ENCODE measurements at regions not wholly inside any gene's neighbourhood (a gene's known extent, or its start where the extent isn't known, plus 50 kb on each side); places are given as distances from the start of the nearest gene placed in this dataset.

DNA sequence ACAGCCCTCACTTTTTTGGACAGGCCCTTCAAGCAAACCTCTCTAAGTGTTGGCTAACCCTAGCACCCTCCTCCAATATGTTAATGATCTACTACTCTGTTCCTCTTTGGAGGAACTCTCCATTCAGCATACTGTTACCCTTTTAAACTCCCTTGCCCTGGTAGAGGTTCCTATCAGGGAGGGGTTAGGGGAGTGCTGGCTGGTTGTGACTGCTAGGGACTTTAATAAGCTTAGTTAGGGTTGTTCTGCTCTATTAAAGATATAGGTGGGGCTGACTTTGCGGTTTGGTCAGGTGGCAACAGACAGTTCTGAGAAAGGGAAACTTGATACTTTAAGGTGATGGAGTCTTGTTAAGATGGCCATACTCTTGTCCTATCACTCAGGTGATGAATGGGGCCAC, 301.5 kb upstream of the FBXO33 start:
- DNase-seq, result no peak
- 89 to 100% (median 94%) methylated on average over 1 of the region's 1 CpG for WGBS, 5 donors
- no peaks in the 10 kb centered on the region for H3K4me1 ChIP-seq
- intact Hi-C loops (cut with DNase I; ENCODE audit: low total_unique reads), result no loop called here
- no peak overlapping the region for H3K4me3 ChIP-seq
- TF ChIP-seq, protein P1, sequence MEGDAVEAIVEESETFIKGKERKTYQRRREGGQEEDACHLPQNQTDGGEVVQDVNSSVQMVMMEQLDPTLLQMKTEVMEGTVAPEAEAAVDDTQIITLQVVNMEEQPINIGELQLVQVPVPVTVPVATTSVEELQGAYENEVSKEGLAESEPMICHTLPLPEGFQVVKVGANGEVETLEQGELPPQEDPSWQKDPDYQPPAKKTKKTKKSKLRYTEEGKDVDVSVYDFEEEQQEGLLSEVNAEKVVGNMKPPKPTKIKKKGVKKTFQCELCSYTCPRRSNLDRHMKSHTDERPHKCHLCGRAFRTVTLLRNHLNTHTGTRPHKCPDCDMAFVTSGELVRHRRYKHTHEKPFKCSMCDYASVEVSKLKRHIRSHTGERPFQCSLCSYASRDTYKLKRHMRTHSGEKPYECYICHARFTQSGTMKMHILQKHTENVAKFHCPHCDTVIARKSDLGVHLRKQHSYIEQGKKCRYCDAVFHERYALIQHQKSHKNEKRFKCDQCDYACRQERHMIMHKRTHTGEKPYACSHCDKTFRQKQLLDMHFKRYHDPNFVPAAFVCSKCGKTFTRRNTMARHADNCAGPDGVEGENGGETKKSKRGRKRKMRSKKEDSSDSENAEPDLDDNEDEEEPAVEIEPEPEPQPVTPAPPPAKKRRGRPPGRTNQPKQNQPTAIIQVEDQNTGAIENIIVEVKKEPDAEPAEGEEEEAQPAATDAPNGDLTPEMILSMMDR (IDR thresholded peaks at IDR 0.05 in 8 of 11, conservative IDR thresholded peaks at IDR 0.05 in 3 of 11), result no peak
- TF ChIP-seq POLR2AphosphoS5 (IDR thresholded peaks at IDR 0.05), result no peak
- TF ChIP-seq POLR2A (IDR thresholded peaks at IDR 0.05), result no peak
- no peak overlapping the region for H3K27ac ChIP-seq
- H3K27me3 ChIP-seq (replicated peaks in 1 of 7), result no peaks in the 10 kb centered on the region
- H3K9me3 ChIP-seq, result peaks cover 0 to 16% (median 5%) of the 10 kb centered on the region in 8 donors
- H3K36me3 ChIP-seq, result no peaks in the 10 kb centered on the region

DNA sequence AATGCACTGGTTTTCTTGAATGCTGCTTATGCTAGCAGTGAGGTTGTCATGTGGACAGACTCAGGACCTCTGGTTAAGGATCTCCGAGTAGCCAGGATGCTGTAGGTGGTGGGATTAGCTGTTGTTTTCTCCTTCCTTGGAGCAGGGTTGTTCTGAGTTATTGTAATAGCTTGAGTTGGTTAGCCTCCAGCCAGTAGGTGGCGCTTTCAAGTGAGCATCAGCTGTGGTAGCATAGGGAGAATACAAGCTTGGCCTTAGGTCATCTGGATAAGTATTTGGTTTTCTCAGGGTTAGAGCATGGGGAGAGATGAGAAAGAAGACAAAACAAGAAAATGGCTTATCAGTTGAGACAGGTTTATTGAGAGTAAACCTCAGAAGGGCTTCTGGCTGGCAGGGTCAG, 299.7 kb upstream of the FBXO33 start:
- intact Hi-C loops (cut with DNase I; ENCODE audit: low total_unique reads), result no loop called here
- Histone ChIP-seq H3K4me3 (no peak overlapping the region), H3K27ac (no peak overlapping the region), H3K36me3 (no peaks in the 10 kb centered on the region), H3K4me1 (no peaks in the 10 kb centered on the region), H3K27me3 (replicated peaks in 1 of 7) (no peaks in the 10 kb centered on the region), H3K9me3 (peaks cover 0 to 13% (median 5%) of the 10 kb centered on the region in 8 donors)
- TF ChIP-seq POLR2AphosphoS5 (IDR thresholded peaks at IDR 0.05), result no peak
- TF ChIP-seq, protein P1 (IDR thresholded peaks at IDR 0.05 in 8 of 11, conservative IDR thresholded peaks at IDR 0.05 in 3 of 11), result no peak
- TF ChIP-seq POLR2A (IDR thresholded peaks at IDR 0.05), result no peak
- DNase-seq, result no peak
- WGBS, 5 donors, result 75 to 82% (median 80%) methylated on average over 2 of the region's 2 CpGs

DNA sequence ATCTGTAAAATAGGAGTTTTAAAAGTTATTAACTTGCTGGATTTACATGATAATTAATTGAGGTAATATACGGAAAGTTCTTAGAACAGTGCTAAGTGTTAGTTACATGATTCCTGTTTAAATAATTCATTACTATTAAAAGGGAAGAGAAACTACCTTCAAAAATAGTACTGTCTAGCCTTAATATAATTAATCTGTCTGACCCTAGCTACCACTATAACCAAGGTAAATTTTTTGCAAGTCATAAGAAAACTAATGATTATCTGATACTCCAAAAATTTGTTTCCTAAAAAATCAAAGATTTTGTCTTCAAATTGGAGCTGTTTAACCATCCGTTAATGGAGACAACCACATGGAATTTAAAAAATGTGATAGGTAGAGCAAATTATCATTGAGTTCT, 294.3 kb upstream of the FBXO33 start:
- Histone ChIP-seq H3K9me3 (peaks cover 0 to 10% (median 0%) of the 10 kb centered on the region in 8 donors), H3K4me3 (no peak overlapping the region), H3K36me3 (no peaks in the 10 kb centered on the region), H3K27me3 (replicated peaks in 1 of 7) (no peaks in the 10 kb centered on the region), H3K27ac (no peak overlapping the region), H3K4me1 (no peaks in the 10 kb centered on the region)
- TF ChIP-seq POLR2A (IDR thresholded peaks at IDR 0.05) (no peak), POLR2AphosphoS5 (IDR thresholded peaks at IDR 0.05) (no peak)
- TF ChIP-seq, protein P1 (IDR thresholded peaks at IDR 0.05 in 8 of 11, conservative IDR thresholded peaks at IDR 0.05 in 3 of 11), result no peak
- intact Hi-C loops (cut with DNase I; ENCODE audit: low total_unique reads), result no loop called here
- no peak for DNase-seq
- 84 to 90% (median 88%) methylated on average over 2 of the region's 2 CpGs for WGBS, 5 donors

DNA sequence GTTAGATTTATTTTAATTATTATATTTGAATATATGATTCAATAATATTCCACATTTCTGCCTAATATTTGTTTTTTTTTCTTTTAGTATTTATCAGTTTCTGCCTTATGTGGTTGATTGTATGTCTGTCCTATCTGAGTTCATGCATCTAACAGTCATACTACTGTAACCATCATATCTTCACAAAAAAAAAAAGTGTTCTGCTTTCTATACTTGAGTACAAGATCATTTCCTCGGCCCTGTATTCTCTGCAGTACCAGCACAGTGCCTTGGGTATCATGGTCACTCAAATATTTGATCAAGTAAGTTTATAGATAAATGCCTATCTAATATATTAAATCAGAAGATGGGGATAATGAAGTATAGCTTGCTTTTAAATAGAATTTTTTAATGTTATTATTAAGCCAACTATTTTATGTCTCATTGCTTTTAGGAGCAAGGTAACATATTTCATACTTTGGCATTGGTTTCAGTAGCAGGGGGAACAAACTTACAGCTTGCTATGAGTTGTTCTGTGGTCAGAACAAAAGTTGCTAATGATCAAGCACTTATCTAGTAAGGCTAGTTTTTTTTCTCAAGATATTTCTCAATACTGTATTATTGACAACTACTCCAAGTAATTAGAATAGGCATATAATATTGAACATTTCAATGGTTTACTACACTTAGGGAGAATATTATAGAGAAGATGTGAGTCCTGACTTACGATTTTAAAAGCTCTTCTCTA, 290.5 kb upstream of the FBXO33 start:
- no peak overlapping the region for H3K27ac ChIP-seq
- H3K4me1 ChIP-seq, result no peaks in the 10 kb centered on the region
- no peak overlapping the region for H3K4me3 ChIP-seq
- no peaks in the 10 kb centered on the region for H3K9me3 ChIP-seq
- 49 to 77% (median 61%) methylated on average over 2 of the region's 2 CpGs for WGBS, 5 donors
- DNase-seq, result no peak
- intact Hi-C loops (cut with DNase I; ENCODE audit: low total_unique reads), result no loop called here
- TF ChIP-seq POLR2AphosphoS5 (IDR thresholded peaks at IDR 0.05), result no peak
- TF ChIP-seq, protein P1 (IDR thresholded peaks at IDR 0.05 in 8 of 11, conservative IDR thresholded peaks at IDR 0.05 in 3 of 11), result no peak
- TF ChIP-seq POLR2A (IDR thresholded peaks at IDR 0.05), result no peak
- H3K27me3 ChIP-seq (replicated peaks in 1 of 7), result no peaks in the 10 kb centered on the region
- no peaks in the 10 kb centered on the region for H3K36me3 ChIP-seq
